GM19455 (cell line): ENCODE measurements at regions not wholly inside any gene's neighbourhood (a gene's known extent, or its start where the extent isn't known, plus 50 kb on each side); places are given as distances from the start of the nearest gene placed in this dataset.
"Not testable (repeated sequence)": the region's sequence is repeated elsewhere in the genome, so short reads cannot be mapped to it uniquely, and the experiment has no call there.

Experiments used
- ATAC-seq: cut with Tn5 transposase; IDR thresholded peaks from one replicate; pipeline ENCODE4 v1.9.1; 2021; ENCODE audit not compliant: unreplicated experiment

- ATAC-seq: no peak
Observed at GRCh38 chr2:3899536-3900155, 196.3 kb downstream of the DCDC2C start.

- ATAC-seq: no peak
Observed at GRCh38 chr2:3902131-3902530, 198.8 kb downstream of the DCDC2C start.

- ATAC-seq: no peak
Observed at GRCh38 chr2:3904061-3904460, 200.7 kb downstream of the DCDC2C start.

- ATAC-seq: not testable (repeated sequence)
Observed at GRCh38 chr2:3908498-3908897, 205.1 kb downstream of the DCDC2C start.

GRCh38 chr2:3911882-3912455 lies 208.6 kb downstream of the DCDC2C start:
- ATAC-seq: no peak

GRCh38 chr2:3913166-3913565 lies 209.8 kb downstream of the DCDC2C start:
- ATAC-seq: no peak

- no peak for ATAC-seq
Observed at GRCh38 chr2:3914241-3914640, 210.9 kb downstream of the DCDC2C start.

- no peak for ATAC-seq
Observed at GRCh38 chr2:3927031-3927430, 223.7 kb downstream of the DCDC2C start.

GRCh38 chr2:3929374-3929773 lies 226.0 kb downstream of the DCDC2C start:
- ATAC-seq: no peak

- ATAC-seq: no peak
Observed at GRCh38 chr2:3930246-3930645, 226.9 kb downstream of the DCDC2C start.

GRCh38 chr2:3940661-3941060 lies 237.3 kb downstream of the DCDC2C start:
- ATAC-seq: no peak

- ATAC-seq: no peak
Observed at GRCh38 chr2:3942841-3943240, 239.5 kb downstream of the DCDC2C start.

GRCh38 chr2:3944071-3944470 lies 240.7 kb downstream of the DCDC2C start:
- no peak for ATAC-seq

- ATAC-seq: no peak
Observed at GRCh38 chr2:3944841-3945240, 241.5 kb downstream of the DCDC2C start.

- no peak for ATAC-seq
Observed at GRCh38 chr2:3948191-3948590, 244.8 kb downstream of the DCDC2C start.

- no peak for ATAC-seq
Observed at GRCh38 chr2:3951131-3951954, 248.0 kb downstream of the DCDC2C start.

- ATAC-seq: no peak
Observed at GRCh38 chr2:3952866-3953516, 249.6 kb downstream of the DCDC2C start.

- no peak for ATAC-seq
Observed at GRCh38 chr2:3954261-3954660, 250.9 kb downstream of the DCDC2C start.

- no peak for ATAC-seq
Observed at GRCh38 chr2:3956406-3956805, 253.0 kb downstream of the DCDC2C start.

- no peak for ATAC-seq
Observed at GRCh38 chr2:3956892-3957291, 253.5 kb downstream of the DCDC2C start.

- ATAC-seq: no peak
Observed at GRCh38 chr2:3958465-3958864, 255.1 kb downstream of the DCDC2C start.

- ATAC-seq: no peak
Observed at GRCh38 chr2:3958969-3959368, 255.6 kb downstream of the DCDC2C start.
